ENCODE measurements at regions not wholly inside any gene's neighbourhood (a gene's known extent, or its start where the extent isn't known, plus 50 kb on each side); places are given as distances from the start of the nearest gene placed in this dataset.

DNA sequence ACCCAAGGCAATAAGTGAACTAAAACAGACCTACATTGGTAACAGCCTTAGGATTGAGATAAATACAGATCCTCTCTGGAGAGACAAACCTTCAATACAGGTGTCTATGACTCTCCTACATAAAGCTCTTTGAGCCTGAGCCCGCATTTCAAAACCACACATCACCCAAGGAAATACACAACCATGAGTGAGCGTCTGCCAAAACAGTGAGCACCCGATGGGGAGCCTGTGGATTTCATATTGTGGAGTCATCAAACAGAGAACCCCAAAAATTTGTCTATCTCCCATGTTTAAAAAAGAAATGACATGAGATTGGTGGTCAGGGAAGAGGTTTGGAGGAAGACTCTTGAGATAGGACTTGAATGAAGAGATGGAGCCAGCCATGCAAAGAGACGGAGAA is 102.2 kb upstream of the LHX1 start:
- no peak overlapping the region for H3K27ac ChIP-seq (ENCODE audit: low read depth, low read length)
- no peaks in the 10 kb centered on the region for H3K9me3 ChIP-seq (ENCODE audit: control insufficient read depth, insufficient read depth, low read length)
- no peak overlapping the region for H3K4me3 ChIP-seq (ENCODE audit: low read depth, low read length)
- peaks cover 11% of the 10 kb centered on the region; the same call in 1 of the 2 replicates for H3K4me1 ChIP-seq (ENCODE audit: control insufficient read depth, insufficient read depth, low read length)
- H3K9ac ChIP-seq (ENCODE audit: low read depth, low read length) = no peak overlapping the region
- no peaks in the 10 kb centered on the region for H3K36me3 ChIP-seq (ENCODE audit: control insufficient read depth, insufficient read depth, low read length)
- H3K27me3 ChIP-seq (ENCODE audit: control insufficient read depth, insufficient read depth, low read length) = no peaks in the 10 kb centered on the region; the same call in 1 of the 2 replicates

GRCh38 chr17:36837195-36837938 is 99.9 kb upstream of the LHX1 start:
- H3K4me3 ChIP-seq (ENCODE audit: low read depth, low read length) = no peak overlapping the region
- no peak overlapping the region for H3K27ac ChIP-seq (ENCODE audit: low read depth, low read length)
- H3K9me3 ChIP-seq (ENCODE audit: control insufficient read depth, insufficient read depth, low read length) = no peaks in the 10 kb centered on the region
- peaks cover 11% of the 10 kb centered on the region; the same call in 1 of the 2 replicates for H3K4me1 ChIP-seq (ENCODE audit: control insufficient read depth, insufficient read depth, low read length)
- no peaks in the 10 kb centered on the region for H3K36me3 ChIP-seq (ENCODE audit: control insufficient read depth, insufficient read depth, low read length)
- H3K9ac ChIP-seq (ENCODE audit: low read depth, low read length) = no peak overlapping the region
- peaks cover 2% of the 10 kb centered on the region; the same call in 1 of the 2 replicates for H3K27me3 ChIP-seq (ENCODE audit: control insufficient read depth, insufficient read depth, low read length)

DNA sequence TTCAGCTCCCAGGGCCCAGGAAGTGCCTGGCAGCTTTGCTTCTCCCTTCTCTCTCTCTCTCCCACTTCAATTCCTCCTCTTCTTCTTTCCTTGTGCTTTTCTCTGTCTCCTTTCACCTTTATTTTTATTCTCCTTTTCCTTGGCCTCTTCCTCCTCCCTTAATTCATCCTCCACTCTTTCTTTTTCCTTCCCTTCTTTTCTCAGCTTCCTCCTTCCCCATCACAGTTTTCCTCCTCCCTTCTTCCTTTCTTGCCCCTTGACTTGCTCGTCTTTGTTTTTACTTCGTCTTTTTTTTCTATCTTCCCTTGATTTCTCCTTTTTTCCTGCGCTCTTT is 99.4 kb upstream of the LHX1 start:
- Histone ChIP-seq H3K27me3 (ENCODE audit: control insufficient read depth, insufficient read depth, low read length) (peaks cover 2% of the 10 kb centered on the region; the same call in 1 of the 2 replicates), H3K36me3 (ENCODE audit: control insufficient read depth, insufficient read depth, low read length) (no peaks in the 10 kb centered on the region), H3K27ac (ENCODE audit: low read depth, low read length) (no peak overlapping the region), H3K9me3 (ENCODE audit: control insufficient read depth, insufficient read depth, low read length) (no peaks in the 10 kb centered on the region), H3K9ac (ENCODE audit: low read depth, low read length) (no peak overlapping the region), H3K4me3 (ENCODE audit: low read depth, low read length) (no peak overlapping the region), H3K4me1 (ENCODE audit: control insufficient read depth, insufficient read depth, low read length) (peaks cover 16% of the 10 kb centered on the region; the same call in 1 of the 2 replicates)

GRCh38 chr17:36839256-36839655 is 98.0 kb upstream of the LHX1 start:
- H3K4me1 ChIP-seq (ENCODE audit: control insufficient read depth, insufficient read depth, low read length) = peaks cover 18% of the 10 kb centered on the region; the same call in 1 of the 2 replicates
- H3K27ac ChIP-seq (ENCODE audit: low read depth, low read length) = no peak overlapping the region
- H3K36me3 ChIP-seq (ENCODE audit: control insufficient read depth, insufficient read depth, low read length) = no peaks in the 10 kb centered on the region
- no peak overlapping the region for H3K4me3 ChIP-seq (ENCODE audit: low read depth, low read length)
- H3K9ac ChIP-seq (ENCODE audit: low read depth, low read length) = no peak overlapping the region
- no peaks in the 10 kb centered on the region for H3K9me3 ChIP-seq (ENCODE audit: control insufficient read depth, insufficient read depth, low read length)
- H3K27me3 ChIP-seq (ENCODE audit: control insufficient read depth, insufficient read depth, low read length) = peaks cover 5% of the 10 kb centered on the region

GRCh38 chr17:36840796-36841195 is 96.5 kb upstream of the LHX1 start:
- Histone ChIP-seq H3K9me3 (ENCODE audit: control insufficient read depth, insufficient read depth, low read length) (no peaks in the 10 kb centered on the region), H3K36me3 (ENCODE audit: control insufficient read depth, insufficient read depth, low read length) (no peaks in the 10 kb centered on the region)

DNA sequence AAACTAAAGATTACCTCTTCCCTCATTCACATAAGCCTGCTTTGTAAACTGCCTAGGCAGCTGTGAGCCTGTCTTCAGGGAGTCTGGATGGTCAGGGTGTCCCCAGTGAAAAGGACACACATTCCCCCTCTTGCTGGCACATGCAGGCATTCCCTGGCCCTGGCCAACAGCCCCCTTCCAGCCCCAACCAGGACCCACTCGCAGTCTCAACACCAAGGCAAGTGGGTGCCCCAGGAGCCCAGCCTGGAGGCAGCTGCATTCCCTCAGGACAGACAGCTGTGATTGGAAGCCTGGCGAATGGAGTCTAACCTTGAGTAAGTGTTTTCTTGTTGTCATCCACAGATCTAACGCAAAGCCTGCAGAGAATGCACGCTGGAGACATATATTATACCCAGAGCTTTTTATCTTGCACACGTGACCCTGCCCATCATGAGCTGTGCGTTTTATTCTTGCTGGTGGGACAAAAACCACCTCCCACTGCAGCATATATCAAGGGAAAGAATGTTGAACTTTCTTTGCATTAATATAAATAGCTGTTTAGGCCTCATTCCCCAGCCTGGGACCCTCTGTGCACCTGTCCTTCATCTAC is 95.0 kb upstream of the LHX1 start:
- Histone ChIP-seq H3K27ac (ENCODE audit: low read depth, low read length) (no peak overlapping the region), H3K9ac (ENCODE audit: low read depth, low read length) (no peak overlapping the region), H3K9me3 (ENCODE audit: control insufficient read depth, insufficient read depth, low read length) (no peaks in the 10 kb centered on the region), H3K4me1 (ENCODE audit: control insufficient read depth, insufficient read depth, low read length) (peaks cover 13% of the 10 kb centered on the region; the same call in 1 of the 2 replicates), H3K36me3 (ENCODE audit: control insufficient read depth, insufficient read depth, low read length) (no peaks in the 10 kb centered on the region), H3K27me3 (ENCODE audit: control insufficient read depth, insufficient read depth, low read length) (peaks cover 33% of the 10 kb centered on the region), H3K4me3 (ENCODE audit: low read depth, low read length) (no peak overlapping the region)

More at GRCh38 chr17:36840796-36841195, 96.5 kb upstream of the LHX1 start:
- Histone ChIP-seq H3K4me3 (ENCODE audit: low read depth, low read length) (no peak overlapping the region), H3K27me3 (ENCODE audit: control insufficient read depth, insufficient read depth, low read length) (peaks cover 18% of the 10 kb centered on the region), H3K27ac (ENCODE audit: low read depth, low read length) (no peak overlapping the region), H3K4me1 (ENCODE audit: control insufficient read depth, insufficient read depth, low read length) (peaks cover 18% of the 10 kb centered on the region; the same call in 1 of the 2 replicates), H3K9ac (ENCODE audit: low read depth, low read length) (no peak overlapping the region)

GRCh38 chr17:36842963-36843558 is 94.2 kb upstream of the LHX1 start:
- Histone ChIP-seq H3K27me3 (ENCODE audit: control insufficient read depth, insufficient read depth, low read length) (peaks cover 34% of the 10 kb centered on the region), H3K4me3 (ENCODE audit: low read depth, low read length) (no peak overlapping the region), H3K4me1 (ENCODE audit: control insufficient read depth, insufficient read depth, low read length) (peaks cover 10% of the 10 kb centered on the region; the same call in 1 of the 2 replicates), H3K36me3 (ENCODE audit: control insufficient read depth, insufficient read depth, low read length) (no peaks in the 10 kb centered on the region), H3K9ac (ENCODE audit: low read depth, low read length) (no peak overlapping the region), H3K9me3 (ENCODE audit: control insufficient read depth, insufficient read depth, low read length) (no peaks in the 10 kb centered on the region), H3K27ac (ENCODE audit: low read depth, low read length) (no peak overlapping the region)

DNA sequence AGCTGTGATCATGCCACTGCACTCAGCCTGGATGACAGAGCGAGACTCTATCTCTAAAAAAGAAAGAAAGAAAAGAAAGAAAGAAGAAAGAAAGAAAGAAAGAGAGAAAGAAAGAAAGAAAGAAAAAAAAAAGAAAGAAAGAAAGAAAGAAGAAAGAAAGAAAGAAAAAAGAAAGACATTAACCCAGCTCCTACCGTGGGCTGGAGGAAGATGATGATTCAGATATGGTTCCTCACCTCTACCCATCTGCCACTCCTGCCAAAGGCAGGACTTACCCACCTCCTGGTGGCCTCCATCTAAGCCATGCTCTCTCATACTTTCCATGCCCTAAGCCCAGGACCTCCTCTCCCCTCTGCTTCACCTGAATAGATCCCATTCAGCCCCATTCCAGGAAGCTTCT is 93.3 kb upstream of the LHX1 start:
- Histone ChIP-seq H3K4me3 (ENCODE audit: low read depth, low read length) (no peak overlapping the region), H3K9me3 (ENCODE audit: control insufficient read depth, insufficient read depth, low read length) (no peaks in the 10 kb centered on the region), H3K27ac (ENCODE audit: low read depth, low read length) (no peak overlapping the region), H3K9ac (ENCODE audit: low read depth, low read length) (no peak overlapping the region), H3K4me1 (ENCODE audit: control insufficient read depth, insufficient read depth, low read length) (0 out of 2 replicates have a peak, but pooled peaks cover 12% of the 10 kb centered on the region), H3K27me3 (ENCODE audit: control insufficient read depth, insufficient read depth, low read length) (peaks cover 37% of the 10 kb centered on the region), H3K36me3 (ENCODE audit: control insufficient read depth, insufficient read depth, low read length) (no peaks in the 10 kb centered on the region)

- 0 out of 2 replicates have a peak, but pooled peaks cover 12% of the 10 kb centered on the region for H3K4me1 ChIP-seq (ENCODE audit: control insufficient read depth, insufficient read depth, low read length)
- no peak overlapping the region for H3K4me3 ChIP-seq (ENCODE audit: low read depth, low read length)
- H3K9me3 ChIP-seq (ENCODE audit: control insufficient read depth, insufficient read depth, low read length) = no peaks in the 10 kb centered on the region
- no peak overlapping the region for H3K27ac ChIP-seq (ENCODE audit: low read depth, low read length)
- H3K27me3 ChIP-seq (ENCODE audit: control insufficient read depth, insufficient read depth, low read length) = peaks cover 37% of the 10 kb centered on the region
- H3K9ac ChIP-seq (ENCODE audit: low read depth, low read length) = no peak overlapping the region
- no peaks in the 10 kb centered on the region for H3K36me3 ChIP-seq (ENCODE audit: control insufficient read depth, insufficient read depth, low read length)
Measured at GRCh38 chr17:36844601-36845000, 92.7 kb upstream of the LHX1 start.

- Histone ChIP-seq H3K27me3 (ENCODE audit: control insufficient read depth, insufficient read depth, low read length) (peaks cover 37% of the 10 kb centered on the region), H3K9me3 (ENCODE audit: control insufficient read depth, insufficient read depth, low read length) (no peaks in the 10 kb centered on the region), H3K36me3 (ENCODE audit: control insufficient read depth, insufficient read depth, low read length) (no peaks in the 10 kb centered on the region), H3K9ac (ENCODE audit: low read depth, low read length) (no peak overlapping the region), H3K4me3 (ENCODE audit: low read depth, low read length) (no peak overlapping the region), H3K27ac (ENCODE audit: low read depth, low read length) (no peak overlapping the region), H3K4me1 (ENCODE audit: control insufficient read depth, insufficient read depth, low read length) (0 out of 2 replicates have a peak, but pooled peaks cover 12% of the 10 kb centered on the region)
Measured at GRCh38 chr17:36845916-36846315, 91.4 kb upstream of the LHX1 start.

Data from HUES48 (cell line).